H9 (cell line): ENCODE measurements at regions not wholly inside any gene's neighbourhood (a gene's known extent, or its start where the extent isn't known, plus 50 kb on each side); places are given as distances from the start of the nearest gene placed in this dataset.

Source experiments
- DNase-seq: peaks from one replicate; pipeline ENCODE4 v3.0.0-alpha.2; 2017
- H2AFZ ChIP-seq: one replicate; pipeline ENCODE4 v1.6.1; 2013; ENCODE audit warnings: mild to moderate bottlenecking, low read length, control low read depth, moderate library complexity
- H2AK5ac ChIP-seq: 2 replicates; pipeline ENCODE4 v1.6.1; 2013; ENCODE audit warnings: low read length, control low read depth, mixed read lengths; ENCODE audit not compliant: insufficient read length
- H2BK120ac ChIP-seq: one replicate; pipeline ENCODE4 v1.6.1; 2013; ENCODE audit warnings: low read depth, mild to moderate bottlenecking, low read length, control low read depth, inconsistent platforms; ENCODE audit not compliant: poor library complexity, severe bottlenecking
- H2BK12ac ChIP-seq: 2 replicates; pipeline ENCODE4 v1.6.1; 2013; ENCODE audit warnings: low read length, control low read depth, mixed read lengths, low read depth; ENCODE audit not compliant: insufficient read length
- H2BK15ac ChIP-seq: 2 replicates; pipeline ENCODE4 v1.6.1; 2013; ENCODE audit warnings: low read depth, low read length, control low read depth
- H2BK20ac ChIP-seq: one replicate; pipeline ENCODE4 v1.6.1; 2013; ENCODE audit warnings: low read depth, mild to moderate bottlenecking, low read length, control low read depth, inconsistent platforms; ENCODE audit not compliant: poor library complexity, severe bottlenecking
- H2BK5ac ChIP-seq: 2 replicates; pipeline ENCODE4 v1.6.1; 2013; ENCODE audit warnings: low read length, control low read depth, mixed read lengths; ENCODE audit not compliant: insufficient read length
- H3K14ac ChIP-seq: 2 replicates; pipeline ENCODE4 v1.6.1; 2013; ENCODE audit warnings: low read length, control low read depth; ENCODE audit not compliant: insufficient read depth
- H3K18ac ChIP-seq: 2 replicates; pipeline ENCODE4 v1.6.1; 2013; ENCODE audit warnings: low read depth, mild to moderate bottlenecking, mixed read lengths, low read length, control low read depth; ENCODE audit not compliant: insufficient read length
- H3K23ac ChIP-seq: 2 replicates; pipeline ENCODE4 v1.6.1; 2013; ENCODE audit warnings: low read length, control low read depth, mixed read lengths, low read depth; ENCODE audit not compliant: insufficient read length
- H3K23me2 ChIP-seq: 2 replicates; pipeline ENCODE4 v1.6.1; 2013; ENCODE audit warnings: low read depth, mild to moderate bottlenecking, mixed read lengths, low read length, control low read depth; ENCODE audit not compliant: insufficient read length, poor library complexity, severe bottlenecking
- H3K27ac ChIP-seq: 2 replicates; pipeline ENCODE4 v1.5.1; 2013; ENCODE audit warnings: low read length, control low read depth, mixed read lengths, low read depth; ENCODE audit not compliant: insufficient read length
- H3K27me3 ChIP-seq: 2 replicates; pipeline ENCODE4 v1.6.1; 2013; ENCODE audit warnings: low read length, control low read depth, inconsistent platforms; ENCODE audit not compliant: insufficient read depth
- H3K4ac ChIP-seq: 2 replicates; pipeline ENCODE4 v1.6.1; 2013; ENCODE audit warnings: low read depth, mild to moderate bottlenecking, control low read depth, inconsistent platforms, low read length, moderate library complexity
- H3K4me1 ChIP-seq: 2 replicates; pipeline ENCODE4 v1.6.1; 2013; ENCODE audit warnings: low read length, control low read depth, inconsistent platforms; ENCODE audit not compliant: insufficient read depth
- H3K4me2 ChIP-seq: 2 replicates; pipeline ENCODE4 v1.6.1; 2013; ENCODE audit warnings: low read length, control low read depth, mixed read lengths; ENCODE audit not compliant: insufficient read length, insufficient read depth
- H3K56ac ChIP-seq: 2 replicates; pipeline ENCODE4 v1.6.1; 2013; ENCODE audit warnings: low read depth, mild to moderate bottlenecking, mixed read lengths, low read length, control low read depth; ENCODE audit not compliant: insufficient read length
- H3K79me1 ChIP-seq: 2 replicates; pipeline ENCODE4 v1.6.1; 2013; ENCODE audit warnings: low read depth, mild to moderate bottlenecking, moderate library complexity, low read length, control low read depth, inconsistent platforms; ENCODE audit not compliant: insufficient read depth, poor library complexity, severe bottlenecking
- H3K79me2 ChIP-seq: 2 replicates; pipeline ENCODE4 v1.6.1; 2013; ENCODE audit warnings: low read length, control low read depth, inconsistent platforms; ENCODE audit not compliant: insufficient read depth
- H3K9ac ChIP-seq: 2 replicates; pipeline ENCODE4 v1.6.1; 2013; ENCODE audit warnings: low read length, control low read depth, mixed read lengths; ENCODE audit not compliant: insufficient read length; ENCODE audit errors: extremely low read depth
- H3K9me3 ChIP-seq: one replicate; pipeline ENCODE4 v1.6.1; 2013; ENCODE audit warnings: low read depth, low read length, inconsistent platforms; ENCODE audit not compliant: control insufficient read depth
- H3T11ph ChIP-seq: one replicate; pipeline ENCODE4 v1.6.1; 2013; ENCODE audit warnings: mild to moderate bottlenecking, low read length, control low read depth, inconsistent platforms
- H4K20me1 ChIP-seq: one replicate; pipeline ENCODE4 v1.6.1; 2013; ENCODE audit not compliant: control insufficient read depth, insufficient read length, insufficient read depth
- H4K5ac ChIP-seq: 2 replicates; pipeline ENCODE4 v1.6.1; 2013; ENCODE audit warnings: low read depth, mild to moderate bottlenecking, mixed read lengths, low read length, control low read depth; ENCODE audit not compliant: insufficient read length
- H4K8ac ChIP-seq: replicated peaks from 2 replicates; pipeline ENCODE4 v1.6.1; 2013; ENCODE audit warnings: low read length, control low read depth, mixed read lengths, low read depth; ENCODE audit not compliant: insufficient read length
- H4K91ac ChIP-seq: 2 replicates; pipeline ENCODE4 v1.6.1; 2013; ENCODE audit warnings: low read depth, mild to moderate bottlenecking, moderate library complexity, mixed read lengths, low read length, control low read depth; ENCODE audit not compliant: insufficient read length
- H3K27ac Mint-ChIP-seq, 3 experiments: 2 replicates in 2 of 3; 3 replicates in 1 of 3; pipeline ENCODE4 v1.8.0; 2020 to 2021; ENCODE audit warnings: mixed read lengths in 3 of 3, mild to moderate bottlenecking in 1 of 3, moderate library complexity in 1 of 3
- H3K27me3 Mint-ChIP-seq: 2 replicates; pipeline ENCODE4 v1.8.0; 2021; ENCODE audit warnings: low read depth, mild to moderate bottlenecking, moderate library complexity, mixed read lengths
- H3K36me3 Mint-ChIP-seq, 3 experiments: 2 replicates in 2 of 3; 3 replicates in 1 of 3; pipeline ENCODE4 v1.8.0; 2020 to 2021; ENCODE audit warnings: low read depth in 3 of 3, mixed read lengths in 3 of 3; ENCODE audit not compliant: insufficient read depth in 1 of 3
- H3K4me1 Mint-ChIP-seq, 2 experiments: 2 replicates each; pipeline ENCODE4 v1.8.0; 2020; ENCODE audit warnings: mixed read lengths in 2 of 2
- H3K4me3 Mint-ChIP-seq, 2 experiments: 2 replicates in 1 of 2; 3 replicates in 1 of 2; pipeline ENCODE4 v1.8.0; 2020 to 2021; ENCODE audit warnings: mild to moderate bottlenecking in 2 of 2, mixed read lengths in 2 of 2, moderate library complexity in 1 of 2
- H3K9me3 Mint-ChIP-seq, 2 experiments: 2 replicates in 1 of 2; 3 replicates in 1 of 2; pipeline ENCODE4 v1.8.0; 2020; ENCODE audit warnings: mild to moderate bottlenecking in 2 of 2, mixed read lengths in 2 of 2, moderate library complexity in 1 of 2
- CTCF ChIP-seq: fragments of 200-600 bp; sonication (generic); conservative IDR thresholded peaks from 3 replicates; pipeline ENCODE4 v1.8.0; 2021; ENCODE audit warnings: antibody characterized with exemption, mild to moderate bottlenecking
- WGBS: extraction: QIAGEN DNeasy Blood & Tissue Kit; methylation state at CpG from one replicate; pipeline ENCODE4 v1.1.7; 2013; ENCODE audit warnings: missing lambda C conversion rate, low lambda C conversion rate, mixed read lengths; ENCODE audit not compliant: insufficient read length; ENCODE audit errors: extremely low coverage; 5-methylcytosine and 5-hydroxymethylcytosine counted together

DNA sequence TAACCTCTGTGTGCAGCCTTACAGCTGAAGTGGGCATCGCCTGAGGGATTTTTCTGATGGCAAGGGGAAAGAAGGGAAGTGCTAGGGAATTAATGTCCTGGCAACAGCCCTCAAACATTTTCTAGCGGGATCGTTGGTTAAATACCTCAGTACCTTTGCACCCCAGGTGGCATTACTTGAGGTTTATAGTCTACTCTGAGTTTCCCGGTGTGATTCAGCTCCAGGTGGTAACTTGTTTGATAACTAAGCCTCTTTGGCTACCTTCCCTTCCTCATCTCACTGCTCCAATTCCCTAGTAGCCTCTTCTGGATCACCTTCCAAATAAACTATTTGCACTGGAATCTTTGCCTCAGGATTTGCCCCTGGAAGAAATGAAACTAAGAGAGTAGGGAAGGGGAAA lies 237.0 kb upstream of the SSTR1 start:
- H3K18ac ChIP-seq, result no peak overlapping the region
- 0 out of 2 replicates have a peak, but pooled peaks cover 7% of the 10 kb centered on the region for H3K4me1 ChIP-seq
- no peak overlapping the region for H4K8ac ChIP-seq
- H4K91ac ChIP-seq, result no peak overlapping the region
- H3K9ac ChIP-seq, result no peak overlapping the region
- no peak overlapping the region for H3K4me2 ChIP-seq
- no peaks in the 10 kb centered on the region for H3K9me3 Mint-ChIP-seq
- H3K14ac ChIP-seq, result no peak overlapping the region
- no peaks in the 10 kb centered on the region for H3K79me2 ChIP-seq
- H2BK20ac ChIP-seq, result no peak overlapping the region
- H3K56ac ChIP-seq, result no peak overlapping the region
- peaks cover 23% of the 10 kb centered on the region for H3K27me3 Mint-ChIP-seq
- H3K23ac ChIP-seq, result no peak overlapping the region
- no peak overlapping the region for H3K4me3 Mint-ChIP-seq
- H3K9me3 ChIP-seq, result no peaks in the 10 kb centered on the region
- H4K5ac ChIP-seq, result no peak overlapping the region
- peaks cover 4 to 6% of the 10 kb centered on the region in 2 experiments for H3K4me1 Mint-ChIP-seq
- no peak overlapping the region for H3T11ph ChIP-seq
- no peak overlapping the region for H3K4ac ChIP-seq
- H2BK15ac ChIP-seq, result no peak overlapping the region
- H3K23me2 ChIP-seq, result no peaks in the 10 kb centered on the region
- H3K27ac ChIP-seq, result no peak overlapping the region
- no peak overlapping the region for H2AK5ac ChIP-seq
- H3K27me3 ChIP-seq, result no peaks in the 10 kb centered on the region; the same call in 1 of the 2 replicates
- WGBS, result no CpG with 5 or more reads among the region's 4 CpGs
- peaks cover 0 to 1% (median 0%) of the 10 kb centered on the region in 3 experiments; a peak in 1 of 7 replicates for H3K36me3 Mint-ChIP-seq
- no peak overlapping the region for H2AFZ ChIP-seq
- H2BK12ac ChIP-seq, result no peak overlapping the region
- H4K20me1 ChIP-seq, result no peaks in the 10 kb centered on the region
- no peak for TF ChIP-seq CTCF
- H2BK120ac ChIP-seq, result no peak overlapping the region
- H2BK5ac ChIP-seq, result no peak overlapping the region
- H3K79me1 ChIP-seq, result no peaks in the 10 kb centered on the region
- DNase-seq, result no peak
- no peak overlapping the region for H3K27ac Mint-ChIP-seq
